Trophoblast cell (in vitro differentiated cells and primary cell): ENCODE measurements at regions not wholly inside any gene's neighbourhood (a gene's known extent, or its start where the extent isn't known, plus 50 kb on each side); places are given as distances from the start of the nearest gene placed in this dataset.
A peak's percentile ranks its signal among the peaks of the same experiment; 100 is the strongest.

ENCODE experiments used
- DNase-seq, 2 donors: peaks; one replicate each; pipeline ENCODE4 v3.0.0-alpha.2; 2016
- H2AFZ ChIP-seq: 2 replicates; pipeline ENCODE4 v1.6.1; 2013; ENCODE audit warnings: low read length, moderate library complexity, mild to moderate bottlenecking; ENCODE audit not compliant: insufficient read depth, poor library complexity
- H2AK5ac ChIP-seq: 2 replicates; pipeline ENCODE4 v1.6.1; 2013; ENCODE audit warnings: mild to moderate bottlenecking, low read length
- H2BK120ac ChIP-seq: 2 replicates; pipeline ENCODE4 v1.6.1; 2013; ENCODE audit warnings: low read length, mild to moderate bottlenecking, moderate library complexity; ENCODE audit not compliant: insufficient read depth, poor library complexity
- H2BK12ac ChIP-seq: 2 replicates; pipeline ENCODE4 v1.6.1; 2013; ENCODE audit warnings: mild to moderate bottlenecking, low read length, moderate library complexity
- H2BK5ac ChIP-seq: 2 replicates; pipeline ENCODE4 v1.6.1; 2013; ENCODE audit warnings: low read length, low read depth, moderate library complexity, mild to moderate bottlenecking; ENCODE audit not compliant: poor library complexity
- H3K14ac ChIP-seq: 2 replicates; pipeline ENCODE4 v1.6.1; 2013; ENCODE audit warnings: mild to moderate bottlenecking, low read length
- H3K18ac ChIP-seq: 2 replicates; pipeline ENCODE4 v1.6.1; 2013; ENCODE audit warnings: mild to moderate bottlenecking, low read length
- H3K23ac ChIP-seq: 2 replicates; pipeline ENCODE4 v1.6.1; 2013; ENCODE audit warnings: low read length
- H3K27ac ChIP-seq: 2 replicates; pipeline ENCODE4 v1.5.1; 2013; ENCODE audit warnings: low read depth, mild to moderate bottlenecking, inconsistent platforms, low read length, moderate library complexity
- H3K27me3 ChIP-seq: 2 replicates; pipeline ENCODE4 v1.6.1; 2013; ENCODE audit warnings: inconsistent platforms, mild to moderate bottlenecking, low read length, moderate library complexity; ENCODE audit not compliant: insufficient read depth
- H3K36me3 ChIP-seq, 2 experiments: 1 replicate in 1 of 2; 2 replicates in 1 of 2; pipeline ENCODE4 v1.6.1; 2013; ENCODE audit warnings: low read length in 2 of 2, mild to moderate bottlenecking in 2 of 2, moderate library complexity in 1 of 2; ENCODE audit not compliant: insufficient read depth in 2 of 2, control insufficient read depth in 1 of 2
- H3K4ac ChIP-seq: 2 replicates; pipeline ENCODE4 v1.6.1; 2013; ENCODE audit warnings: low read depth, mild to moderate bottlenecking, low read length, moderate library complexity
- H3K4me1 ChIP-seq, 2 experiments: 1 replicate in 1 of 2; 2 replicates in 1 of 2; pipeline ENCODE4 v1.6.1; 2013; ENCODE audit warnings: low read length in 2 of 2, mild to moderate bottlenecking in 2 of 2, moderate library complexity in 1 of 2; ENCODE audit not compliant: insufficient read depth in 2 of 2, control insufficient read depth in 1 of 2
- H3K4me2 ChIP-seq: 2 replicates; pipeline ENCODE4 v1.6.1; 2013; ENCODE audit warnings: inconsistent platforms, mild to moderate bottlenecking, low read length, moderate library complexity
- H3K4me3 ChIP-seq: 2 replicates; pipeline ENCODE4 v1.5.1; 2013; ENCODE audit warnings: mild to moderate bottlenecking, low read depth, low read length, inconsistent platforms
- H3K79me1 ChIP-seq: one replicate; pipeline ENCODE4 v1.6.1; 2013; ENCODE audit warnings: low read length
- H3K79me2 ChIP-seq: 2 replicates; pipeline ENCODE4 v1.6.1; 2013; ENCODE audit warnings: low read length, mild to moderate bottlenecking; ENCODE audit not compliant: control insufficient read depth, insufficient read depth, poor library complexity
- H3K9ac ChIP-seq: 2 replicates; pipeline ENCODE4 v1.6.1; 2013; ENCODE audit warnings: mild to moderate bottlenecking, low read length
- H3K9me3 ChIP-seq: 2 replicates; pipeline ENCODE4 v1.6.1; 2013; ENCODE audit warnings: low read depth, mild to moderate bottlenecking, control low read depth, inconsistent platforms, low read length; ENCODE audit not compliant: insufficient read depth
- H4K12ac ChIP-seq: 2 replicates; pipeline ENCODE4 v1.6.1; 2013; ENCODE audit warnings: low read depth, mild to moderate bottlenecking, low read length, moderate library complexity
- H4K8ac ChIP-seq: 2 replicates; pipeline ENCODE4 v1.6.1; 2013; ENCODE audit warnings: low read depth, mild to moderate bottlenecking, low read length, moderate library complexity
- H4K91ac ChIP-seq: one replicate; pipeline ENCODE4 v1.6.1; 2013; ENCODE audit warnings: low read depth, mild to moderate bottlenecking, low read length, moderate library complexity
- WGBS: extraction: QIAGEN DNeasy Blood & Tissue Kit; methylation state at CpG from one replicate; pipeline ENCODE4 v1.1.7; 2013; ENCODE audit warnings: missing lambda C conversion rate; ENCODE audit not compliant: insufficient read length, insufficient coverage; ENCODE audit errors: extremely low coverage; 5-methylcytosine and 5-hydroxymethylcytosine counted together

GRCh38 chr11:21897752-21898151 is 295.1 kb upstream of the ANO5 start:
- Histone ChIP-seq H3K14ac (no peak overlapping the region), H2BK12ac (no peak overlapping the region), H3K36me3 (no peaks in the 10 kb centered on the region), H3K27me3 (no peaks in the 10 kb centered on the region), H4K91ac (no peak overlapping the region), H3K27ac (no peak overlapping the region), H3K79me2 (no peaks in the 10 kb centered on the region), H2BK5ac (no peak overlapping the region), H3K4ac (no peak overlapping the region), H3K23ac (no peak overlapping the region), H3K4me3 (no peak overlapping the region), H4K8ac (no peak overlapping the region), H2AK5ac (no peak overlapping the region), H3K18ac (no peak overlapping the region), H3K9me3 (no peaks in the 10 kb centered on the region), H3K4me1 (no peaks in the 10 kb centered on the region), H3K4me2 (no peak overlapping the region), H2AFZ (no peak overlapping the region), H3K9ac (no peak overlapping the region), H2BK120ac (no peak overlapping the region), H3K79me1 (no peaks in the 10 kb centered on the region), H4K12ac (no peak overlapping the region)
- DNase-seq = no peak
- WGBS = no CpG with 5 or more reads among the region's 1 CpG

- Histone ChIP-seq H3K4me1 (no peaks in the 10 kb centered on the region), H4K91ac (no peak overlapping the region), H3K4ac (no peak overlapping the region), H3K18ac (no peak overlapping the region), H3K36me3 (no peaks in the 10 kb centered on the region), H3K27me3 (no peaks in the 10 kb centered on the region), H3K4me3 (no peak overlapping the region), H3K79me1 (no peaks in the 10 kb centered on the region), H3K9ac (no peak overlapping the region), H2AFZ (no peak overlapping the region), H3K27ac (no peak overlapping the region), H2BK120ac (no peak overlapping the region), H3K23ac (no peak overlapping the region), H4K8ac (no peak overlapping the region), H3K79me2 (no peaks in the 10 kb centered on the region), H2BK12ac (no peak overlapping the region), H3K9me3 (no peaks in the 10 kb centered on the region), H3K14ac (no peak overlapping the region), H2BK5ac (no peak overlapping the region), H2AK5ac (no peak overlapping the region), H4K12ac (no peak overlapping the region), H3K4me2 (no peak overlapping the region)
- no peak for DNase-seq
Measured at GRCh38 chr11:21908211-21908610, 284.7 kb upstream of the ANO5 start.

GRCh38 chr11:21909145-21909544 is 283.7 kb upstream of the ANO5 start:
- no peak overlapping the region for H3K14ac ChIP-seq

GRCh38 chr11:21911061-21911460 is 281.8 kb upstream of the ANO5 start:
- no CpG with 5 or more reads among the region's 2 CpGs for WGBS

More at GRCh38 chr11:21909145-21909544, 283.7 kb upstream of the ANO5 start:
- Histone ChIP-seq H3K23ac (no peak overlapping the region), H4K8ac (no peak overlapping the region), H3K4me2 (no peak overlapping the region), H3K9me3 (no peaks in the 10 kb centered on the region), H4K12ac (no peak overlapping the region), H2BK12ac (no peak overlapping the region), H3K18ac (no peak overlapping the region), H2AK5ac (no peak overlapping the region), H3K79me1 (no peaks in the 10 kb centered on the region), H3K27me3 (no peaks in the 10 kb centered on the region), H3K4me3 (no peak overlapping the region), H3K9ac (no peak overlapping the region), H2BK120ac (no peak overlapping the region), H4K91ac (no peak overlapping the region), H3K4ac (no peak overlapping the region), H3K27ac (no peak overlapping the region), H3K79me2 (no peaks in the 10 kb centered on the region), H2BK5ac (no peak overlapping the region), H3K4me1 (no peaks in the 10 kb centered on the region), H3K36me3 (no peaks in the 10 kb centered on the region), H2AFZ (no peak overlapping the region)
- no CpG with 5 or more reads among the region's 2 CpGs for WGBS
- peak in 1 of 2 donors; percentile 49 for DNase-seq

More at GRCh38 chr11:21911061-21911460, 281.8 kb upstream of the ANO5 start:
- Histone ChIP-seq H3K4me1 (no peaks in the 10 kb centered on the region), H3K23ac (no peak overlapping the region), H3K9ac (no peak overlapping the region), H2AK5ac (no peak overlapping the region), H3K79me2 (no peaks in the 10 kb centered on the region), H3K27ac (no peak overlapping the region), H3K36me3 (no peaks in the 10 kb centered on the region), H2BK12ac (no peak overlapping the region), H2BK5ac (no peak overlapping the region), H3K4me3 (no peak overlapping the region), H3K18ac (no peak overlapping the region), H3K14ac (no peak overlapping the region), H3K79me1 (no peaks in the 10 kb centered on the region), H2AFZ (no peak overlapping the region), H2BK120ac (no peak overlapping the region), H4K91ac (no peak overlapping the region), H3K4me2 (no peak overlapping the region), H3K9me3 (no peaks in the 10 kb centered on the region), H3K27me3 (no peaks in the 10 kb centered on the region), H4K12ac (no peak overlapping the region), H4K8ac (no peak overlapping the region), H3K4ac (no peak overlapping the region)
- no peak for DNase-seq
